SK-N-SH treated with all-trans-retinoic acid at 6 μM for 48 hours (cell line): ENCODE measurements at regions not wholly inside any gene's neighbourhood (a gene's known extent, or its start where the extent isn't known, plus 50 kb on each side); places are given as distances from the start of the nearest gene placed in this dataset.

Experiments
- CREB5 ChIP-seq: fragments of 250-450 bp; sonication (Bioruptor Pico); IDR thresholded peaks from 2 replicates; pipeline ENCODE4 v1.5.1; 2020; ENCODE audit warnings: low read depth, mild to moderate bottlenecking, moderate library complexity
- RARB ChIP-seq: fragments of 250-450 bp; sonication (Bioruptor Pico); IDR thresholded peaks from 2 replicates; pipeline ENCODE4 v1.8.0; 2021; ENCODE audit warnings: mild to moderate bottlenecking, moderate library complexity
- TOX ChIP-seq: fragments of 250-450 bp; sonication (Bioruptor Pico); IDR thresholded peaks from 2 replicates; pipeline ENCODE4 v1.8.0; 2021; ENCODE audit warnings: mild to moderate bottlenecking, moderate library complexity, borderline replicate concordance
- ZFP3 ChIP-seq: fragments of 250-450 bp; sonication (Bioruptor Pico); IDR thresholded peaks from 2 replicates; pipeline ENCODE4 v1.5.0; 2020; ENCODE audit warnings: mild to moderate bottlenecking, moderate library complexity
- ZFP30 ChIP-seq: fragments of 450-650 bp; formaldehyde crosslinking; IDR thresholded peaks from 2 replicates; pipeline ENCODE4 v1.5.0; 2022; ENCODE audit warnings: mild to moderate bottlenecking, moderate library complexity
- ZNF565 ChIP-seq: fragments of 450-650 bp; formaldehyde crosslinking; conservative IDR thresholded peaks from 2 replicates; pipeline ENCODE4 v1.5.0; 2020; ENCODE audit warnings: low read depth, mild to moderate bottlenecking, moderate library complexity
- TF ChIP-seq, protein P1 (sequence below): fragments of 250-450 bp; sonication (Bioruptor Pico); IDR thresholded peaks from 2 replicates; pipeline ENCODE4 v1.8.0; 2020; ENCODE audit warnings: mild to moderate bottlenecking, moderate library complexity, borderline replicate concordance
- TF ChIP-seq, protein P2 (sequence below): fragments of 250-450 bp; sonication (Bioruptor Pico); IDR thresholded peaks from 2 replicates; pipeline ENCODE4 v1.5.1; 2021; ENCODE audit warnings: mild to moderate bottlenecking, moderate library complexity

GRCh38 chr10:36349445-36350078 lies 707.5 kb upstream of the FZD8 start:
- TF ChIP-seq CREB5 (CRISPR knock-in tag) (no peak), TOX (CRISPR knock-in tag) (no peak), RARB (CRISPR knock-in tag) (no peak), ZFP30 (CRISPR knock-in tag) (no peak), ZFP3 (CRISPR knock-in tag) (no peak), ZNF565 (no peak)
- TF ChIP-seq, protein P1, sequence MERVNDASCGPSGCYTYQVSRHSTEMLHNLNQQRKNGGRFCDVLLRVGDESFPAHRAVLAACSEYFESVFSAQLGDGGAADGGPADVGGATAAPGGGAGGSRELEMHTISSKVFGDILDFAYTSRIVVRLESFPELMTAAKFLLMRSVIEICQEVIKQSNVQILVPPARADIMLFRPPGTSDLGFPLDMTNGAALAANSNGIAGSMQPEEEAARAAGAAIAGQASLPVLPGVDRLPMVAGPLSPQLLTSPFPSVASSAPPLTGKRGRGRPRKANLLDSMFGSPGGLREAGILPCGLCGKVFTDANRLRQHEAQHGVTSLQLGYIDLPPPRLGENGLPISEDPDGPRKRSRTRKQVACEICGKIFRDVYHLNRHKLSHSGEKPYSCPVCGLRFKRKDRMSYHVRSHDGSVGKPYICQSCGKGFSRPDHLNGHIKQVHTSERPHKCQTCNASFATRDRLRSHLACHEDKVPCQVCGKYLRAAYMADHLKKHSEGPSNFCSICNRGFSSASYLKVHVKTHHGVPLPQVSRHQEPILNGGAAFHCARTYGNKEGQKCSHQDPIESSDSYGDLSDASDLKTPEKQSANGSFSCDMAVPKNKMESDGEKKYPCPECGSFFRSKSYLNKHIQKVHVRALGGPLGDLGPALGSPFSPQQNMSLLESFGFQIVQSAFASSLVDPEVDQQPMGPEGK = no peak
- TF ChIP-seq, protein P2, sequence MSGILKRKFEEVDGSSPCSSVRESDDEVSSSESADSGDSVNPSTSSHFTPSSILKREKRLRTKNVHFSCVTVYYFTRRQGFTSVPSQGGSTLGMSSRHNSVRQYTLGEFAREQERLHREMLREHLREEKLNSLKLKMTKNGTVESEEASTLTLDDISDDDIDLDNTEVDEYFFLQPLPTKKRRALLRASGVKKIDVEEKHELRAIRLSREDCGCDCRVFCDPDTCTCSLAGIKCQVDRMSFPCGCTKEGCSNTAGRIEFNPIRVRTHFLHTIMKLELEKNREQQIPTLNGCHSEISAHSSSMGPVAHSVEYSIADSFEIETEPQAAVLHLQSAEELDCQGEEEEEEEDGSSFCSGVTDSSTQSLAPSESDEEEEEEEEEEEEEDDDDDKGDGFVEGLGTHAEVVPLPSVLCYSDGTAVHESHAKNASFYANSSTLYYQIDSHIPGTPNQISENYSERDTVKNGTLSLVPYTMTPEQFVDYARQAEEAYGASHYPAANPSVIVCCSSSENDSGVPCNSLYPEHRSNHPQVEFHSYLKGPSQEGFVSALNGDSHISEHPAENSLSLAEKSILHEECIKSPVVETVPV (CRISPR knock-in tag) = no peak
